ENCODE measurements at regions not wholly inside any gene's neighbourhood (a gene's known extent, or its start where the extent isn't known, plus 50 kb on each side); places are given as distances from the start of the nearest gene placed in this dataset.

DNA sequence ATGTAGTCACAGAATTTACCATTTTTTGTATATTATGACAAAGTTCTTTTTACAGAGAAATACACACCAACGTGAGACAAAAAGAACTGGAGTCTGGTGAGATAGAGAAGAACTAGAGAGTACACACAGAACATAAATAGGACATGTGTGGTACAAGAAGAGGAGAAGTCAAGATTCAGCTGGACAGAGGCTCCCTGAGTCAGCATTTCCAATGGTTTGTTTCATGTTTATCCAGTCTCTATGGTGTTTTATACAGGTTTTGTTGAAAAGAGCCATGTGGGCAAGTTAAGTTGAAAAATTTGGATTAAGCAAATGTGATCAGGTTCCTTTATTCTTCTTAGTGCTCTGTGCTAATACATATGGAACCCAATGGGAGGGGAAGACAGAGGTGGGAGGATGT, 105.5 kb upstream of the AKR1E2 start (continued):
- TF ChIP-seq RBBP5 (IDR thresholded peaks at IDR 0.05; ENCODE audit: borderline replicate concordance, insufficient read depth, low read length, poor library complexity, severe bottlenecking) (no peak), ZHX1 (conservative IDR thresholded peaks at IDR 0.05; ENCODE audit: low read length) (no peak), RFX5 (IDR thresholded peaks at IDR 0.05; ENCODE audit: low read depth, low read length) (no peak), FOXK1 (CRISPR knock-in tag; IDR thresholded peaks at IDR 0.05; ENCODE audit: borderline replicate concordance) (no peak), C11orf30 (IDR thresholded peaks at IDR 0.05; ENCODE audit: low read depth) (peak; percentile 65), TAF9B (IDR thresholded peaks at IDR 0.05; ENCODE audit: partially characterized antibody) (no peak), MAFK (IDR thresholded peaks at IDR 0.05; ENCODE audit: low read length) (peak; percentile 64; the same call in 1 of the 2 replicates), PHB (CRISPR knock-in tag; IDR thresholded peaks at IDR 0.05) (no peak), MLLT1 (IDR thresholded peaks at IDR 0.05) (no peak), LCOR (CRISPR knock-in tag; IDR thresholded peaks at IDR 0.05) (no peak), TARDBP (IDR thresholded peaks at IDR 0.05) (no peak), SMC3 (conservative IDR thresholded peaks at IDR 0.05; ENCODE audit: insufficient read depth, low read depth, low read length) (no peak), ZNF316 (IDR thresholded peaks at IDR 0.05) (peak; percentile 75)

All from K562 (cell line).